Mucosa of rectum (tissue), 2 donors: ENCODE measurements at regions not wholly inside any gene's neighbourhood (a gene's known extent, or its start where the extent isn't known, plus 50 kb on each side); places are given as distances from the start of the nearest gene placed in this dataset.

ENCODE experiments used
- H3K27ac ChIP-seq, 2 donors: one replicate each; pipeline ENCODE4 v1.7.0; 2013; ENCODE audit warnings: inconsistent platforms in 2 of 2, low read depth in 2 of 2, low read length in 2 of 2
- H3K27me3 ChIP-seq, 2 donors: one replicate each; pipeline ENCODE4 v1.7.0; 2013; ENCODE audit warnings: low read length in 2 of 2; ENCODE audit not compliant: control insufficient read depth in 2 of 2, insufficient read depth in 2 of 2
- H3K36me3 ChIP-seq, 2 donors: one replicate each; pipeline ENCODE4 v1.7.0; 2013; ENCODE audit warnings: low read length in 2 of 2; ENCODE audit not compliant: control insufficient read depth in 2 of 2, insufficient read depth in 2 of 2
- H3K4me1 ChIP-seq, 2 donors: one replicate each; pipeline ENCODE4 v1.7.0; 2013; ENCODE audit warnings: low read length in 2 of 2, mild to moderate bottlenecking in 1 of 2; ENCODE audit not compliant: control insufficient read depth in 2 of 2, insufficient read depth in 2 of 2
- H3K4me3 ChIP-seq, 2 donors: one replicate each; pipeline ENCODE4 v1.7.0; 2013; ENCODE audit warnings: low read length in 2 of 2
- H3K9ac ChIP-seq, 2 donors: one replicate each; pipeline ENCODE4 v1.7.0; 2013; ENCODE audit warnings: low read length in 2 of 2, low read depth in 1 of 2, mild to moderate bottlenecking in 1 of 2
- H3K9me3 ChIP-seq, 2 donors: one replicate each; pipeline ENCODE4 v1.7.0; 2013; ENCODE audit warnings: low read length in 2 of 2; ENCODE audit not compliant: control insufficient read depth in 2 of 2
- donor health status: healthy.
- donor health status: Normal muscosa, but diverticular disease.

DNA sequence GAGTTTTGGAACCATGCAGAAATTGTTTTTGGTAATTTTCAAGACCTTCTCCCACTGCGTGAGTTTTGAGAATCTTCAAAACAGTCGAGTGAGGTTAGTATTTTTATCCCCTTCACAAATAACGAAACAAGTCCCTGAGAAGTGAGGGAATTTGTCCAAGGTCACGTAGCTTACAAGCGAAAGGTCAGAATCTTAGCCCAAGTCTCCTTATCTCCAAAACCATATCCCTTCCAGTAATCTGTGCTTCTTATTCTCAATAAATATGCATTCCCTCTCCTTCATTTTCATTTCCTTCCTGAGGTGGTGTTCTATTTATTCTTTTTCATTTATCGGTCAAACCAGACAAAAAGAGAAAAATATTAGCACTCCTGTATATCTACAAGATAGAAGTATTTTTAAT lies 163.6 kb downstream of the MREG start:
- H3K27me3 ChIP-seq, result no peaks in the 10 kb centered on the region
- H3K27ac ChIP-seq, result no peak overlapping the region
- H3K9me3 ChIP-seq, result no peaks in the 10 kb centered on the region
- H3K4me3 ChIP-seq, result no peak overlapping the region
- no peak overlapping the region for H3K9ac ChIP-seq
- H3K36me3 ChIP-seq, result no peaks in the 10 kb centered on the region
- H3K4me1 ChIP-seq, result no peaks in the 10 kb centered on the region

DNA sequence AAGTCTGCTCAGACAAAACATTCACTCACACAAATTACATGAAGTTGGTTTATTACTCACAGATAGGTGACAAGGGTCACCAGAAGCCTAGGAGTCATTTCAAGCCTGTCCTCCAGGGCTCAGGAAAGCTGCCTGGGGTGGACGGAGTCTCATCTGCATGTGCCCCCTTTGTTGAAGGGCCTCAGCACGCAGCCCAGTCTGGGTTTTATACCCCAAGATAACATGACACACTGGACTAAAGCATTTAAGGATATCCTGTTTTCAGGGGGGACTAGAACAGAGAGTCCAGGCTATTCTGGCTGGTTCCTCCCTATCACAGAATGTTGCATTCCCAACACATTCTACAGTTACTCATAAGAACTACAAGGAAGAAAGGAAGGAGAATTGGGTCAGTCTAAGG lies 164.7 kb downstream of the MREG start:
- no peak overlapping the region for H3K4me3 ChIP-seq
- H3K27ac ChIP-seq, result no peak overlapping the region
- H3K9me3 ChIP-seq, result no peaks in the 10 kb centered on the region
- H3K9ac ChIP-seq, result no peak overlapping the region
- H3K36me3 ChIP-seq, result no peaks in the 10 kb centered on the region
- no peaks in the 10 kb centered on the region for H3K4me1 ChIP-seq
- no peaks in the 10 kb centered on the region for H3K27me3 ChIP-seq

DNA sequence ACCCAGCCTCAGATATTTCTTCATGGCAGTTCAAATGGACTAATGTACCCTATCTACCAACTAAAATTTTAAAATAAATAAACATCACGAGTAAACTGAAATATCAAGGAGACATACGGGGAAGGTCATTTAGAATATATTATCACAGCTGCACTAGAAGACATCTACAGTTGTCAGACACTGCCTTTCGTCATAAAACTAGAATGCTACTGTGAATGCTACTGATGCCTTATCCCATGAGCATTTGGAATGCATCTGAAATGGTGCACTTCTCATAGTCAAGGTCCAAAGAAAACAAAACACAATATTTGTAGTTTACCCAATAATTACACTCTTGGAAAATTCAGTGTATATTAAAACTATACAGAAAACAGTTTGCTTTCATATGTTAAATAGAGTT lies 165.2 kb downstream of the MREG start:
- Histone ChIP-seq H3K9ac (no peak overlapping the region), H3K4me3 (no peak overlapping the region), H3K4me1 (no peaks in the 10 kb centered on the region), H3K36me3 (no peaks in the 10 kb centered on the region), H3K9me3 (no peaks in the 10 kb centered on the region), H3K27ac (no peak overlapping the region), H3K27me3 (no peaks in the 10 kb centered on the region)

DNA sequence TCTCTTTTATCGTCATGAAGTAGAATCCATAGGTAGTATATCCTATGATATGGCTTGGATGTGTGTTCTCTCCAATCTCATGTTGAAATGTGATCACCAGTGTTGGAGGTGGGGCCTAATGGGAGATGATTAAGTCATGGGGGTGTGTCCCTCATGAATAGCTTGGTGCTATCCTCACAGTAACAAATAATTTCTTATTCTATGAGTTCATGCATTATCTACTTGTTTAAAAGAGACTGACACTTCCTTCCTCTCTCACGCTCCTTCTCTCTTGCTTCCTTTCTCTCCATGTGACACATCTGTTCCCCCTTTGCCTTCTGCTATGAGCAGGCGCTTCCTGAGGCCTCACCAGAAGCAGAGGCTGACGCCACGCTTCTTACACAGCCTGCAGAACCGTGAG lies 165.6 kb downstream of the MREG start:
- Histone ChIP-seq H3K4me1 (no peaks in the 10 kb centered on the region), H3K36me3 (no peaks in the 10 kb centered on the region), H3K4me3 (no peak overlapping the region), H3K27me3 (no peaks in the 10 kb centered on the region), H3K9ac (no peak overlapping the region), H3K27ac (no peak overlapping the region), H3K9me3 (no peaks in the 10 kb centered on the region)

DNA sequence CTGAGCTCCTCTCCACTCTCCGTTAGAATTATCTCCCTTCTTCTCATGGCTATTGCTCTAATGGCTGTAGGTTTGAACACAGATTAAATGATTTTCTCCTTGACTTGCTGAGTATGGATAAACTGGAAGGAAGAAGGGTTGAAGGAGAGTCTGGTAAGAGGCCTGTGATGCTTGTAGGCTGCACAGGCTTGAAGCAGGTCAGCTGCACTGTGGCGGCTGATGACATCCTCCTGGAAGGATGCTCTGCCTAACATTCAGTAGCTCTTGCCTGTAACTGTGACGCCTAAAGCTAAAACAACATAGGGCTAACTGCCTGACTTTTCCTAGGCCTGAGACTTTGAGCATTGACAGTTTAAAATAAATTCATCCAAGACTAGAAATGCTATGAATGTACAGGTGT lies 166.3 kb downstream of the MREG start:
- Histone ChIP-seq H3K27ac (no peak overlapping the region), H3K4me3 (no peak overlapping the region), H3K36me3 (no peaks in the 10 kb centered on the region), H3K9me3 (no peaks in the 10 kb centered on the region), H3K27me3 (no peaks in the 10 kb centered on the region), H3K4me1 (no peaks in the 10 kb centered on the region), H3K9ac (no peak overlapping the region)

DNA sequence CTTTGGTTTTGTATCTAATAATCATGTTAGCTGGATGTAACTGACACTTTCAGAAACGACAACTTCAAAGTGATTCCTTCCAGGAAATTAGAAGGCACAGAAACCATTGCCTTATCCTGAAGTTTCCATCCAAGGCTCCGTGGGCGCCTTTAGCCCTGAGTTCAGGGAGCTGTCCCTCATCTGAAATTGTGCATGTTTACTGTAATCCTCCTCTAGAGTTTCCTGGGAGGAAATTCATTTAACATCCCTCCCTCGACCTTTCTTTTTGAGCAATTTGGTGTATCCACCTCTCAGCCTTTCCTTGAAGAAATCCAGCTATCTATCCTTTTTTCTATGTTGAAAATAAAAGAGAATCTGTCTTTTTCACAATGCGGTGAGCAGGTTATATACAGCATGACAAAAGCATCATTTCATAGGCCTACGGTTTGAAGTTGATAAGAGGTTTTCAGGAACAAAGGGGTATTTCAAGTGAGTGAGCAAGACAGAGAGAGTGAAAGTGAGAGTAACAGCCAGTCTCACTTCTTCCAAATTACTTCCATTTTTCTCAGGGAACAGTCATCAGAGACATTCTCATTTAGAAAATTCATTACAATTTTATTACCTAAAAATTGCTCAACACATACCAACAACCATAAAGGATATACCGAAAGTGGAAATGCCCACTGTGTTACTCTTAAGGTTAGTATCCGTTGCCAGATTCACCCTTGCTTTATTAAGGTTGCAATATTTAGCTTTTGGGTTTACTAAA lies 167.3 kb downstream of the MREG start:
- Histone ChIP-seq H3K27me3 (no peaks in the 10 kb centered on the region), H3K4me3 (no peak overlapping the region), H3K9me3 (no peaks in the 10 kb centered on the region), H3K36me3 (no peaks in the 10 kb centered on the region), H3K27ac (no peak overlapping the region), H3K9ac (no peak overlapping the region), H3K4me1 (peaks cover 3 to 5% of the 10 kb centered on the region in 2 donors)

DNA sequence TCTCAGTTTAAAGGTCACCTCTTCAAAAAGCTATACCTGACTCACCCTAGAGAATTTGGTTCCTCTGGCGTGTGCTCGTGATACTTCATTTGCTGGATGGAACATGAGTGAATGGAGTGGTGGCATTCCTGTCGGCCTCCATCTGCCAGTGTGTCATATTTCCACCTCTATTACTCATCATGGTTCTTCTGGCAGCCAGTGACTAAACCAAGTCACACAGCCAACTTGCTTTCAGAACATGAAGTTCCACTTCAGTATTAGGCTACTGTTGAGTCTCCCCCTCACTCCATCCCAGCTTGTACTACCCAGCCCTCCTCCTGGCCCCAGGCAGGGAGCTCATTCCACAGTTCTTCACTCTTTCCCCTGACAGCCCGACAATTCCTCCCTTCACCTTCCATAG lies 169.8 kb downstream of the MREG start:
- Histone ChIP-seq H3K27me3 (no peaks in the 10 kb centered on the region), H3K9me3 (no peaks in the 10 kb centered on the region), H3K36me3 (no peaks in the 10 kb centered on the region), H3K4me1 (peaks cover 3 to 5% of the 10 kb centered on the region in 2 donors), H3K4me3 (no peak overlapping the region), H3K27ac (no peak overlapping the region), H3K9ac (no peak overlapping the region)

DNA sequence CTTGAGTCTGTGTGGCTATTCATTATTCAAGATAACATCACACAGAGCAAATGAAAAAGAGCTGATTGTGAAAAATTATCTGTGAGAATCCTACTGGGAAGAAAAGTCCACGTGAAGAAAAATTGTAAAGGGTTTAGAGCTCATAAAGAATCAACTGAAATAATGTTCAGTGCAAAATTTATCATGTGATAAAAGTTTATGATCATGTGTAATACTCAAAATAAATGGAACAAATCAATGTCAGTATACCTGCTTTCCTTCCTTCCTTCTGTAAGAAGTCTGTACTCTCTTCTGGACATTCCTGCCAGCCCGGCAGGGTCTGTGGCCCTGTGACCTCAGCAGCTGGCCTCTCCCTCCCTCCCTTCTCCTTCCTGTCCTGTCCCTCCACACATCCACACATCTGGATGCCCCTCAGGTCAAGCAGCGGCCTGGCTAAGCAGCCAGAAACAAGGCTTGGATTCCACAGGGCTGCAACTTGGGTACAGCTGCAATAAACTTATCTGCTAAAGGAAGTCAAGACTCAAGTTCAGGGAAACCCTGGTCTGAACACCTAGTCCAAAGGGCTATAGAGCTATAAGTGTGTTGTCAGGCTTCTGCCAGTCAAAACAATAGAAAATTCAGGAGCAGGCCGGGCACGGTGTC lies 172.1 kb downstream of the MREG start:
- Histone ChIP-seq H3K27ac (peak overlapping the region; percentile 54 to 61), H3K9ac (no peak overlapping the region)

DNA sequence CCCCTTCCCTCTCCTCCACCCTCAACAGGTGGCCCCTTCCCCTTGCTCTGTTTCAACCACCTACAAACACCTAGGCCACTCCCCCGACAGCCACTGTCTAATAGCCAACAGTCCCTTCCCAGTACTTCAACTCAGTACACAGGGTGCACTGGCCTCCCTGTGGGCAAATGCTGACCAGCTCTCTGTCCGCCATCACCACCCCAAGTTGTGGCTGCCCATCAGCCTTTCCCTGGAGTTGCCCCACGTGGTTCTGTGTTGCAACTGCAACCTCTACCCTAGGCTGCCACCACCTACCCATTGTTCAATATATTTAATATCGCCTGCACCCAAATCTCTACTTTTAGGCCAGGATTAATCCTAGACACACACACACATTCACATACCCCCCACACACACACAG lies 173.5 kb downstream of the MREG start:
- Histone ChIP-seq H3K4me1 (peaks cover 3 to 5% of the 10 kb centered on the region in 2 donors), H3K27me3 (no peaks in the 10 kb centered on the region), H3K27ac (no peak overlapping the region)

More for the DNA sequence above, 172.1 kb downstream of the MREG start:
- H3K4me3 ChIP-seq, result no peak overlapping the region
- H3K27me3 ChIP-seq, result no peaks in the 10 kb centered on the region
- no peaks in the 10 kb centered on the region for H3K9me3 ChIP-seq
- H3K4me1 ChIP-seq, result peaks cover 3 to 5% of the 10 kb centered on the region in 2 donors
- H3K36me3 ChIP-seq, result no peaks in the 10 kb centered on the region

DNA sequence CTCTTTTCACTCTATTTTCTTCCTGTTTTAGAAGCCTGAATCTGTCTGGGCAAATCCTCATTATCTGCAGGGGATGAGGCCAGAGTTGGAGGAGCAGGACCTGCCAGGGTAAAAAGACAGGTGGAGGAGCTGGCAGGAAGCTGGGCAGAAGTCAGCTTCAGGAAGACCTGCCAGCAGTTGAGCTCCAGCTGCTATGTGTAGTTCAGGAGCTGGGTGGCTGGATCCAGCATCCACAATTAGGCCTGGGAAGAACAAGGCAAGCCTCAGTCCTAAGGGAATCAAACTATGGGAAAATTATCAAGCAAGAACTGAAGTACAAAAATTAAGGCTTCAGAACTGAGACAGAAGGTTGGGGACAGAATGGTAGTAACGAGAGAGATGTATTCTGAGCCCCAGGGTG lies 174.0 kb downstream of the MREG start:
- Histone ChIP-seq H3K4me1 (peaks cover 3 to 5% of the 10 kb centered on the region in 2 donors), H3K27me3 (no peaks in the 10 kb centered on the region), H3K27ac (no peak overlapping the region), H3K9me3 (no peaks in the 10 kb centered on the region), H3K36me3 (no peaks in the 10 kb centered on the region), H3K9ac (no peak overlapping the region), H3K4me3 (no peak overlapping the region)

More for the DNA sequence above, 173.5 kb downstream of the MREG start:
- Histone ChIP-seq H3K4me3 (no peak overlapping the region), H3K9me3 (no peaks in the 10 kb centered on the region), H3K9ac (no peak overlapping the region), H3K36me3 (no peaks in the 10 kb centered on the region)
